ENCODE measurements at regions not wholly inside any gene's neighbourhood (a gene's known extent, or its start where the extent isn't known, plus 50 kb on each side); places are given as distances from the start of the nearest gene placed in this dataset.

GRCh38 chr5:167217097-167217743 is 1074.2 kb upstream of the WWC1 start:
- Histone ChIP-seq H3K36me3 (replicated peaks in 1 of 2; ENCODE audit: control insufficient read depth in 1 of 2, insufficient read depth in 2 of 2, low read length in 2 of 2) (no peaks in the 10 kb centered on the region), H4K20me1 (ENCODE audit: insufficient read depth, low read length) (no peaks in the 10 kb centered on the region), H3K9ac (ENCODE audit: insufficient read depth, low read depth, low read length) (no peak overlapping the region), H3K27me3 (ENCODE audit: control insufficient read depth in 1 of 2, insufficient read depth in 2 of 2, low read length in 2 of 2) (no peaks in the 10 kb centered on the region), H2AFZ (ENCODE audit: low read length) (no peak overlapping the region), H3K79me2 (ENCODE audit: insufficient read depth, low read length) (no peaks in the 10 kb centered on the region), H3K4me2 (ENCODE audit: low read depth, low read length) (no peak overlapping the region), H3K4me1 (ENCODE audit: insufficient read depth, low read length) (no peaks in the 10 kb centered on the region), H3K4me3 (replicated peaks in 1 of 3; ENCODE audit: insufficient read depth in 1 of 3, low read depth in 2 of 3, low read length in 3 of 3) (no peak overlapping the region), H3K27ac (ENCODE audit: extremely low read length, insufficient read depth, low read length) (no peak overlapping the region), H3K9me3 (ENCODE audit: low read length) (no peaks in the 10 kb centered on the region)
- intact Hi-C loops (cut with micrococcal nuclease; ENCODE audit: unreplicated experiment) (no loop called here), in situ Hi-C loops (cut with HindIII; ENCODE audit: extremely low pct_ligation_motif_present, low pct_unique_long_range_greater_than_20kb) (no loop called here)
- ATAC-seq: no peak
- no peak for FAIRE-seq
- no peak for DNase-seq (ENCODE audit: low spot score)
- ChIA-PET POLR2A (no interaction called here), CTCF (ENCODE audit: low intra/inter-chr PET ratio, low total read pairs) (no interaction called here)
- no TSS peak for BruUV-seq (replicated peaks)
- WGBS (ENCODE audit: low lambda C conversion rate): 2% methylated on average over 5 of the region's 5 CpGs
- TF ChIP-seq ZNF580 (CRISPR knock-in tag; IDR thresholded peaks at IDR 0.05; ENCODE audit: borderline replicate concordance, low read depth): no peak
- no peak for TF ChIP-seq RBFOX2 (IDR thresholded peaks at IDR 0.05; ENCODE audit: low read depth, low read length)
- no peak for TF ChIP-seq TMF1 (CRISPR knock-in tag; IDR thresholded peaks at IDR 0.05; ENCODE audit: low read depth)
- TF ChIP-seq, protein P1, sequence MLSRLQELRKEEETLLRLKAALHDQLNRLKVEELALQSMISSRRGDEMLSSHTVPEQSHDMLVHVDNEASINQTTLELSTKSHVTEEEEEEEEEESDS (CRISPR knock-in tag; IDR thresholded peaks at IDR 0.05; ENCODE audit: borderline replicate concordance): no peak
- no peak for TF ChIP-seq CBFB (CRISPR knock-in tag; IDR thresholded peaks at IDR 0.05)
- no peak for TF ChIP-seq SP4 (CRISPR knock-in tag; IDR thresholded peaks at IDR 0.05)
- TF ChIP-seq PRMT3 (CRISPR knock-in tag; IDR thresholded peaks at IDR 0.05; ENCODE audit: borderline replicate concordance, low read depth): no peak
- TF ChIP-seq SP140L (CRISPR knock-in tag; IDR thresholded peaks at IDR 0.05; ENCODE audit: borderline replicate concordance): no peak
- TF ChIP-seq MIXL1 (CRISPR knock-in tag; IDR thresholded peaks at IDR 0.05): no peak
- no peak for TF ChIP-seq SRSF1 (optimal IDR thresholded peaks at IDR 0.05; ENCODE audit: low read depth, low read length)
